Astrocyte (in vitro differentiated cells and primary cell): ENCODE measurements at regions not wholly inside any gene's neighbourhood (a gene's known extent, or its start where the extent isn't known, plus 50 kb on each side); places are given as distances from the start of the nearest gene placed in this dataset.
"Not testable (repeated sequence)": the region's sequence is repeated elsewhere in the genome, so short reads cannot be mapped to it uniquely, and the experiment has no call there.

Experiments
- EZH2 ChIP-seq: IDR thresholded peaks from 2 replicates; pipeline ENCODE4 v1.6.1; 2012; ENCODE audit warnings: mild to moderate bottlenecking, low read length, inconsistent platforms; ENCODE audit not compliant: insufficient read depth
- TF ChIP-seq, protein P1 (sequence below): IDR thresholded peaks from 2 replicates; pipeline ENCODE4 v1.5.1; 2011; ENCODE audit warnings: low read depth, mild to moderate bottlenecking, inconsistent platforms, low read length, moderate library complexity; ENCODE audit not compliant: insufficient read depth

DNA sequence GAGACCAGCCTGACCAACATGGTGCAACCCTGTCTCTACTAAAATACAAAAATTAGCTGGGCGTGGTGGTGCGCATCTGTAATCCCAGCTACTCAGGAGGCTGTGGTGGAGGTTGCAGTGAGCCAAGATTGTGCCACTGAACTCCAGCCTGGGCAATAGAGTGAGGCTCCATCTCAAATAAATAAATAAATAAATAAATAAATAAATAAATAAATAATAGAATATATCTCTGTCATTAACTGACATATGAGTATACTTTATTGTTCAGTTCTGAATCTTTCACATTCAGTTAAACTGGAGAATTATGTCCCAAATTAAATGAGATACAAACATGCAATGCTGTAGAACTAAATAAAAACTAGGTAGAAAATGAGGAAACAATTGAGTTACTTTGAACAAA is 501.2 kb downstream of the PCDH11X start:
- TF ChIP-seq, protein P1, sequence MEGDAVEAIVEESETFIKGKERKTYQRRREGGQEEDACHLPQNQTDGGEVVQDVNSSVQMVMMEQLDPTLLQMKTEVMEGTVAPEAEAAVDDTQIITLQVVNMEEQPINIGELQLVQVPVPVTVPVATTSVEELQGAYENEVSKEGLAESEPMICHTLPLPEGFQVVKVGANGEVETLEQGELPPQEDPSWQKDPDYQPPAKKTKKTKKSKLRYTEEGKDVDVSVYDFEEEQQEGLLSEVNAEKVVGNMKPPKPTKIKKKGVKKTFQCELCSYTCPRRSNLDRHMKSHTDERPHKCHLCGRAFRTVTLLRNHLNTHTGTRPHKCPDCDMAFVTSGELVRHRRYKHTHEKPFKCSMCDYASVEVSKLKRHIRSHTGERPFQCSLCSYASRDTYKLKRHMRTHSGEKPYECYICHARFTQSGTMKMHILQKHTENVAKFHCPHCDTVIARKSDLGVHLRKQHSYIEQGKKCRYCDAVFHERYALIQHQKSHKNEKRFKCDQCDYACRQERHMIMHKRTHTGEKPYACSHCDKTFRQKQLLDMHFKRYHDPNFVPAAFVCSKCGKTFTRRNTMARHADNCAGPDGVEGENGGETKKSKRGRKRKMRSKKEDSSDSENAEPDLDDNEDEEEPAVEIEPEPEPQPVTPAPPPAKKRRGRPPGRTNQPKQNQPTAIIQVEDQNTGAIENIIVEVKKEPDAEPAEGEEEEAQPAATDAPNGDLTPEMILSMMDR, result not testable (repeated sequence)
- not testable (repeated sequence) for TF ChIP-seq EZH2
